ELF-1 (cell line): ENCODE measurements at regions not wholly inside any gene's neighbourhood (a gene's known extent, or its start where the extent isn't known, plus 50 kb on each side); places are given as distances from the start of the nearest gene placed in this dataset.

Experiments used
- DNase-seq: peaks from one replicate; pipeline ENCODE4 v3.0.0-alpha.2; 2016; ENCODE audit warnings: low read depth, low spot score

DNA sequence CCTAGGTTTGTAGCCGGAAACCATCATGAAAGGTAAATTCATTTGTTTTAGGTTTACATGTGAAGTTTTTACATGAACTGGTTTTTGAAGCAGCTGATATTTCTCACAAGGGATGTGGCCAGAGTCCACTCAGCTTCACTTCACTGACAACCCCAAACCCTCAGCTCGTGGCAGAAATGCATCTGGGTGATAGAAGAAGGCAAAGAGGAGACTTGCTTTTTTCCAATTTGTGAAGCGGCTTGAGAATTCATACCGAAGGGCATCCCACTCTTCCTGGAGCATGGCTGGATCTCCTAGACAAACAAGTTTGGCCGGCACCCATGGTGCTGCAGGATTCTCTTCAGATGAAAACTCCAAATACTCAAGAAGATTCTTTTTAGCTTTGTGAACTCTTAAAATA, 392.8 kb upstream of the CNR1 start:
- no peak for DNase-seq

DNA sequence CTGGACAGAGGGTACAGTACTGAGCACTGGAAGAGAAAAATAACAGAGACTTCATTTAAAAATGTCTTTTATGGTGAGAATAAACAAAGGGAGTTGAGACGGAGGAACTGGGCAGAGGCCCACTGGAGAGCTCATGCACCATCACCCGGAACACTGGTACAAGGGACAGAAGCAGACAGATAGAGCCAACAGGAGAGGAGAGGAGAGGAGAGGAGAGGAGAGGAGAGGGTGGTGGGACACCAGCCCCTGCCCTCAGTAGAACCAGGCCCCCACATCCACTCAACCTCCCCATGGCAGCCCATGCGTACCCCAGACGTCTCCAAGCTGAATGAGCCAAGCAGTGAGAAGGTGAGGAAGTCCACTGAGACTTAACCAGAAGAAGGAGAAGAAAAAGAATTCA, 390.5 kb upstream of the CNR1 start:
- DNase-seq, result no peak

DNA sequence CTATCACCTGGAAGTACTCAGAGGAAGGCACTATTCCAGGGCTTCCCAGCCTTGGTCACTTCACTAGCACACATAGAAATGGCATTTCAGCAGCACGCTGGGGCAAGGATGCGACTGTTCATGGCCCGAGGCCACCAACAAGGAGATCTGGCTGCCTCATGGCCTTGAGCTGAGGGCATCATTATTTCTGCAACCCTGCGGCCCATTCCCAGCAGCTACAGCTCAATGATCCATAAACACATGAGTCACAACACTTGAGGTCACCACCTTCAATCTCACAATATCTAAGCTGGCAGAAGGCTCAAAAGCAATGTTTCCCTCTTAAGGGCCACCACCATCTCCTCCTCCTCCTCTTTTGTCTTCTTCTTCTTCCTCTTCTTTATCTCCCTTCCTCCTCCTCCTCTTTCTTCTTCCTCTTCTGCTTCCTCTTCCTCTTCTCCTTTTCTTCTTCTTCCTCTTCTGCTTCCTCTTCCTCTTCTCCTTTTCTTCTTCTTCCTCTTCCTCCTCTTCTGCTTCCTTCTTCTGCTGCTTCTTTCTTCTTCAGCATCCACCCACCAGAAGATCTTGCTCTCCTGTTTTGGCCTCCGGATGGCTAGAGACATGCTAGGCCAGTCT, 382.9 kb upstream of the CNR1 start:
- DNase-seq, result no peak

DNA sequence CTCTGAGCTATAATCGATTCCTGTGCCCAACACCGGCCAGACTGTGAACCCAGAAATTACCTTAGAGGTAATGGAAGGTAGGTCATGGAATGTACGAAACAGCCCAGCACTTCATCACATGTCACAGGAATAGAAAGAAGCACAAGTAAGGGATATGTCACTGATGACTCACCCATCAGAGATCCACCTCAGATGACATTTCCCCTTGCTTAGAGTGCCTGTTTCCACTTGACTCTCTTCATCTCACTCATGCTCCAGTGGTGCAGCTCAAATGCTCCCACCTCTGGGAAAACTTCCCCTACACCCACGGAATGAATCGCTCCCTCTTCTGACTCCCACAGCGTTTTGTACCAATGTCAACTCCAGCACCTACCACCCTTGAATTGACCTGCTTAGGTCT, 381.6 kb upstream of the CNR1 start:
- no peak for DNase-seq

DNA sequence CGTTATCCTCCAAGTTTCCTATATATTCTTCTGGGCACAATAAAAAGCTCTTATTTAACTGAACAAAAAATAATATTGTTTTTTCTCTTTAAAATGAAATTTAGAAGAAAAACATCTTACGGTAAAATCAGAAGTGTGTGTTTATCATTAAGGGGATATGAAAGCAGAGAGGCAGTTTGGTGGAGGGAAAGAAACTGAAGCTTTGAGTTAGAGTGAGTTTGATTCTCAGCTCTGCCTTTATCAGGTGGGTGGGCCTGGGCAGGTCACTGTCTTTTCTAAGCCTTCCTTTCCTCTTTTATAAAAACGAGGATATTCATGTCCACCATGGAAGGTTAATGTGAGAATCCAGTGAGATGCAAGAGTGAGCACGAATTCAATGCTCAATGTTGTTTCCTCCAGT, 379.8 kb upstream of the CNR1 start:
- DNase-seq, result no peak

DNA sequence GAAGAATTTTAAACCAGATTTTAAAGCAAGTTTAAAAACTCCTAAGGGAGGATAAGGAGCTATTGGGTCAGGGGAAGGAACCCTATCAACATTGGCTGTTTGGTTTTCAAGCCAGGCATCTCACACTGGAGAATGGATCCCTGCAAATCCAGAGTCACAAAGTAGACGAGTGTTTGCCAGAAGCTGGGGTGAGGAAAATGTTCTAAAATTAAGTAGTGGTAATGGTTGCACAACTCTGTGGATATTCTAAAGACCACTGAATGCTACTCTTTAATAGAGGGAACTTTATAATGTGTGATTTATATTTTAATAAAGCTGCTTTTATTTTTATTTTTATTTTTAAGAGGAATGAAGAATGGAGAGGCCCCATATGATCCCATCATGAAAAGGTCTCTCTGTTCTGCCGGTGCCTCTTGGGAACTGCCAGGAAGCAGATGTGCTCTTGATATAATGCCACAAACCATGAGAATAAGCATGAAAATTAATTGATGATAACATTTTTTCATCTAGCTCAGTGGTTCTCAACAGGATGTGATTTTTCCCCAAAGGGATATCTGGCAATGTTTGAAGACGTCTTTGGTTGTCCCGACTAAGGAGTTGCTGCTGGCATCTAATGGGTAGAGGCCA, 379.0 kb upstream of the CNR1 start:
- DNase-seq, result no peak

DNA sequence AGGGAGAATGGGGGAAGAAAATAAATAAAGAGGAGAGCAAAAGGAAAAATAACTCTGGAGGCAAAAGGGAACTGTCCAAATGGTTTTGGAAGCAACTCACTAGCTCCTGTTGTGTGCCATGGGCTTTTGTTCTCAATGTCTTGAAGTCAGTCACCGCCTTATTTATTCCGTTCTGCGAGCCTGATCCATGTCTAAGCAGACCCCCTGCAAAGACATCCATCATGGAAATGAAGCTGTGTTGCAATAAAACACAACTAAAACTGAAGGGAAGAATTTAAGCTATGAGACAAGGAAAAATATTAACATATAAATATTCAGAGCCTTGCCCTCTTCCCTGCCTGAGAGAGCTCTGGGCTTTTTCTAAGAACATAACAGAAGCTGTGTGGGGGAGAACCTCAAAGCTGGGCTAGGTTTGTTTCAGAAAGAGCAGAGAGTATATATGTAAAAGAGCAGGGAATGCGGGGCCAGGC, 373.2 kb upstream of the CNR1 start:
- no peak for DNase-seq

DNA sequence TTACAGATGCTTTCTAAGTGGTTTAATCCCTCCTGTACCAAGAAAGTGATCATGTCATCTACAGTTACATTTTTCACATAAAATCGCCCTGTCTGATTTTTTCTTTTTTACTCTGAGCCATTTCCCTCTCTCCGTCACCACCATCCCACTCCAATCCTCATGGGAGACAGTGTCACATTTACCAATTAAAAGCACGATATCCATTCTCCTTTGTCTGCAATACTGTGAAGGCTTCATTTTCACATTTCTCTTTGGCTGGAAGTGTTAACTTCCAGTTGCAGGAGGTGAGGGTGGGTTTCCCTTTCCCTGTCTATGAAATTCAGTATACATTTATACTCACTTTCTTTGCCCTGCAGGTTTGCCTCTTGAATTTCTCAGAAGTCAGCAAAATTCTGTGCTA, 372.7 kb upstream of the CNR1 start:
- DNase-seq, result no peak

DNA sequence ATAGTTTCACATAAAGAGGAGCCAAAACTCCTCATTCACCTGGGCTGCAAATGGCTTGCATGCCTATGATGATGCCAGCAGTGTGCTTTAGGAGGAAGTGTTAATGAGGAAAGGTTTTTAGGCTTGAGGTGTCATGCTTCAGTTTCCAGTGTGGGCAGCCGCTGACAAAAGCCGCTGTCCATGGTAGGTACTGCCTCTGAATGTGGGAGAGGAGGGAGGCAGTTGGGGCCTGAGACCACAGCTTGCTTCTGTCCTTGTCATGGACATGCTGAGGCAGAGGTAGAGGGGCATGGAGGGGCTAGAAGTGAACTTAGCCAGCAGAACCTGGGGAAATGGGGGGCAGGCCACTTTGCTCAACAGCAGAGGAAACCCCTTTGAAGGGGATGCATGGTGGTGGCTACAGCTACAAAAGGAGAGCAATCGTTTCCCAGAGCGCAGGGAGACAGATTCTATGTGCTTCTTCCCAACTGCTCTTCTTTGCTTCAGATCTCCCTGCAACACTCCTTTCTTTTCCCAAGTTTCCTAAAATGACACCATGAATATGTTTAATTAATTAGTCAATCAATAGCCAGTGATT, 372.1 kb upstream of the CNR1 start:
- DNase-seq, result peak; percentile 65

DNA sequence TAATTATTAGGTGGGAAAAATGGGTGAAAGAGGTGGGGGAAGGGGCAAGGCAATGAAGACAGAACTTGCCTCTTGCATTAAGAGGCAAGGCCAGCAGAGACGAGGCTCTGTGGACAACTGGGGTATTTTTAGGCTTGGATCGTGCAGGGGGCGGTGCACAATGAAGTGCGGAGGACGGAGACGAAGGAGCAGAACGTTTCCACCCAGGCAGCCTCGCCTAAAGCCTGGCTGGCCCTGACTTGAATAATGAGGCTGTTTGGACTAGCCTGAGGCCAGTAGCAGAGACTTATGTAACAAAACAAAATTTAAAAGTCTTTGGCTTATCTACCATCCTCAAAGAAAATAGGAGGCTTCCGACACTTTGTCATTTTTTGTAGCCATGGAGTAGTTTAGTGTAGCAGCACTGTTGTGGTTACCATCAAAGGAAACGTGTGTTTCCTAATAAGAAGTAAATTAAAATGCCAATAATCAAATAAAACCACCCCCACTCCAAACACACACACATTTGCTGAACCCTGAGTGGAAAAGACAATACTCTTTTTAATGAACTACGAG, 370.0 kb upstream of the CNR1 start:
- peak; percentile 15 for DNase-seq

DNA sequence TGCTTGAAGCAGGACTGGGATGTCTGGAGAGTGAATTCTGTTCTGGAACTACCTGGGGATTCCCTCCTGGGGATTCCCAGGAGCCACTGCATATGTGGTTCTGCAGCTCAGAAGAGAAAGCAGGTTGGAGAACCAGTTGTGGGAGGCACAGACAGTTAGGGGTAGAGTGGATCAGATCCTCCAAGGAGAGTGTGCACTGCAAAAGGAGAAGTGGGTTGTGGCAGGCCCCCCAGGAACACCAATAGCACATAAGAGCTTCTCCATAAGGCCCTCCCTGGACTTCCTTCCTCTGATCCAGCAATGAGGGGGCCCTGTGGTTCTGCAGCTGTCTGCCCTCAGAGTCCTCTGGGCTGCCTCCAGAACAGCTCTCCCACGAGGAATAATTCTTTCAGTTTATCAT, 369.2 kb upstream of the CNR1 start:
- no peak for DNase-seq

DNA sequence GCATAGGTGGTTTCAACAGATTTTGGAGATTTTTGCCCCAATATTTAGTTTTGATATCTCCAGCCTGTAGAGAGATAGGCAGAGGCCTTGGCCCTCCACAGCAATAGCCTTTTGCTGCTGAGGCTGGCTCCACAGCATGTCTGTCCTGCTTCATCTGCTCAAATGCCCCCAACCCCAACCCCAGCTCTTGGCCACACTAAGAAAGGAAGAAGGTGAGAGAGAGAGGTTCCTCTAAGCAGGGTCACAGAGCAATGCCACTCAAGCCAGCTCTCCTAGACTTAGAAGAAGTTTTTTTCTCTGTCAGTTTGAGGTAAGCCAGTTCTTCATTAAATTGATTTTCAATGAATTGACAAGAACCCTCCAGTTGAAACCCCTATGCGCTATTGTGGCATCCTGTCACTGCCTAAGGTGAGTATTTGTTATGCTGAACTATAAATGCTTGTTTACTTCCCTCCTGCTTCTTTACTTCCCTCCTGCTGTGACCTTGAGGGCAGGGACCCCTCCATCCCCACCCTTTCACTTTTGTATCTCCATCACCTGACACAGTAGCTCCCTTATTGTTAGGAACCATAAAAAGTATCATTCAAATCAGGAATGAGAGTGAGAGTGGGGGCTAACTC, 366.2 kb upstream of the CNR1 start:
- DNase-seq, result no peak

DNA sequence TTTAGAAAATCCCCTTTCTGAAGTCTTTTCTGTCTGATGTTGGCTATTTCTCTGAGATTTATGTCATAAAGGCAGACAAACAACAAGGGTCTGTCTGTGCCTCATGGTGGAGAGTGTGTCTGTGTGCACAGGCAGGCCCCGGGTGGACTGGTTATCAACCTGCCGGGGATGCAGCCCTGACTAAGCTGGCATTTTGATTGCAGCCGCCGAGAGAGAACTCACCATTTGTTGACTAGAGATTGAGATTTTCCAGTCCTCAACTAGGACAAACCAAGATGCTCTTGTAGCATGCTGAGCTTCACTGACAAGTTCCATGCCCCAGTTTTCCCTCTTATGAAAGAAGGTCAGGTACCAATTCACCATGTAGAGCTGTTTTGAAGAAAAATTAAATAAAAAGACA, 363.6 kb upstream of the CNR1 start:
- no peak for DNase-seq

DNA sequence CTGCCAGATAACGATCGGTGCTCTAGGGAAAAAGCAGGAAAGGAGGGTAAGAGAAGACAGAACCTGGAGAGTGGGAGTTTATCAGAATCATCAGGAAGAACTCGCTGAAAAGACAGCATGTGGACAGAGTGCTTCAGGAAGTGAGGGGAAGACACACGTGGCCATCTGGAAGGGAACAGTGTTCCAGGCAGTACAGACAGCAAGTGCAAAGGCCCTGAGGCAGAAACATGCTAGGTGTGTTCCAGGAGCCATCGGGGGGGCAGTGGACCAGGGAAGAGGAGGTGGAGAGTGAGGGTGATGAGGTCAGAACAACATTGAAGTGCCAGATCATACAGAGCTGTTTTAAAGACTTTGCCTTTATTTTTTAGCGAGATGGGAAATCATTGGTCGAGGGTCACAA, 354.3 kb upstream of the CNR1 start:
- DNase-seq, result peak; percentile 18

DNA sequence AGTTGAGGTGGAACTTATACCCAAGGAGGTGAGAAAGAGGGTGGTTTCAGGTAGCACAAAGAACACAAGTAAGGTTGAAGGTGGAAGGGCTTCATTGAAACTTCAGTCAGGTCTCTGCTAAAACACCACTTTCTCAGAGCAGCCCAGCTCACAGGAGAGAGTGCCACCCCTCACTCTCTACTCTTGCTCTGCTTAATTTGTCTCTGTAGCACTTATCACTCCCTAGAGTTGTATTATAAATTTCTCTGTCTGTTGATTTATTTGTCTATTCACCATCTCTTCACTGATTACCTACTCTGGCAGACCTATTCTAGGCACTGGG, 353.8 kb upstream of the CNR1 start:
- DNase-seq, result no peak

DNA sequence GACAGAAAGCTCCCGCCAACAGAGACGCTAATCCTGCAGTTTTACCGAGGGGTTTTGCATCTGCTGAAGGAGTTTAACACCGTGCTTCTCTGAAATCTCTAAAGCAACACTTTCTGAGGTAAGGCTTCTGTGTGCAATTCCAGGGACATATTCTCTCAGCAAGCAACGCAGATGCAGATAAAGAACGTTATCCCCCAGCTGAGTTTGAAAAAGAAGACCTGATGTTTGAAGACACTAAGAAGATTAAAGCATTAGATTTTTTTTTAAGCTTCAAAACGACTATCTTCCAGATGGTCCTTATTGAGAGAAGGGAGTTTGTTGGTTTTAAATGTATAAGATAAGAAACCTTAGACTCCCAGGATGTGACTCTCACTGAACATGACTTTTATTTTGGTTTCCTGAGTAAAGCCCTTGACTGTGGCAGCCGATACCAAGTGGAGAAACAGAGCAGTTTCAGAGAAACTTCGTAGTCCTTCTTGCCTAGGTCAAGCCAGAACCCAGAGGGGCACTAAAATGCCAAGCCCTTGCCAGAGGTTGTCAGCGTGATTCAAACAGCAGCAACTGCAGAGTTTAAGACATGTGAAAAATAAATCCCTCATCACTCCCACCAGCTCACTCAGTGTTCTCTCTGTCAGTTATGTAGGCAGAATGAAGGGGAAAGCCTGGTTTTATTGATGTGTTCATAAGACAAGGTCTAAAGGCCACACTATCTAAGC, 353.3 kb upstream of the CNR1 start:
- DNase-seq, result no peak

DNA sequence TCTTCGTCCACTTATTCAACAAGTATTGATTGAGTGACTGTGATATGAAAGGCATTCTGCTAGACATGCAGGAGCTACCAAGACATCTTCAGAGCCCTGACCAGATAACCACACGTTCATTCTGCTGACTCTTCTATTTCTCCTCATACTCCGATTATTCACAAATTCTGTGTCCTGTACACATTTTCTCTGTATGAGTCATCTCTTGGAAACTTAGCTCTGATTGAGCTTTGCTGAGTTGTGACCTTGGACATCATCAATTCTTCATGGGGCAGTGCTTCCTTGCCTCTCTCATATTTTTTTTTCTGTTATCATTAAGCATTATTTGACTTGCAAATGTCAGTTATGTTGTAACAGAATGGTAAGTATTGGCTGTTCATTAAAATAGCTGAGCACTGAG, 351.6 kb upstream of the CNR1 start:
- DNase-seq, result no peak

DNA sequence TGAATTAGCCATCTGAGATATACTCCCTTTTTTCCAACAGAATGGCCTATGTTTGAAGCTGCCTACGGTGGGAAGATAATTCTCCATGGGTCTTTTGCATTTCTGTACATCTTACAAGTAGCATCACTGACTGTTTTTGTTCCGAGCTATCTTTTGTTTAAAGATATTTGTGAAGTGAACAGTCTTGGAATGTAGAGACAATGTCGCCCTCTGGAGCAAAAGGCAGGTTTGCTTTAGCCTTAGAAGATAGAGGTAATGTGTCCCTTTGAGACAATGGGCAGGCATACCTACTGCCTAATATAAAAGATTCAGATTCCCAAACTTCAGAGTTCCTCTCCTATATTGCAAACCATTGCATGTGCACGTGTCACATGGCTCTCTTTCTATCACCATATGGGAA, 347.8 kb upstream of the CNR1 start:
- DNase-seq, result no peak

DNA sequence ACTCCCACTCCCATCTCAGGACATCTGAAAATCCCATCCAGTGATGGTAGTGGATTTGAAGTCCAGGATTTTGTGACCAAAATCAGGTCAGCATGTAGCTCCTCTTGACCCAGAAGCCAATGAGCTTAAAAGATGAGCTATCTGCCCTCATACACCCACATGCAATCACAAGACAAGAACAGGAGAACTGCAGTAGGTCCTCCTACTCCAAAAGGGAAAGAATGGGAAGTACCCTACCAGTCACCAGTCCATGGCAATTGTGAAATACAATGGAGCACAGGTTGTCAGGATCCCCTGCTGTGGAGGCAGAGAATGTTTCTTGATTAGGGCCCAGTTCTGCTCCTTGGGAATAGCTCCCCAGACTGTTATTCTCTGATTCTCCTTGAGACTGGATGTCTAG, 347.3 kb upstream of the CNR1 start:
- no peak for DNase-seq

DNA sequence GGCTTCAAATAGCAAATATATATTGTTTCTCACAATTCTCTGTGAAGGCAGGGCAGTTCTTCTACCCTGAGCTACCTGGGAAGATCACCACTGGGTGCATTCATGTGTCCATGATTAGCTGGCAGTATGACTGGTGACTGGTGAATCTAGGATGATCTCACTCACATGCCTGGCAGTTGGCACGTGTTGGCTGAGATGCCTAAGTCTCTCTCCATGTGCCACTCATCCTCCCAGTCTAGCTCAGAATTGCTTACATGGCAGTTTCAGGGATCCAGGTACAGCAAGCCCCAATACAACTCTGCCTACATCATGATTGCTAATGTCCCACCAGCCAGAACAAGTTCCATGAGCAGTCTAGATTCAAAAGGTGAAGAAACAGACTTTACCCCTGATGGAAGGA, 346.8 kb upstream of the CNR1 start:
- DNase-seq, result no peak

DNA sequence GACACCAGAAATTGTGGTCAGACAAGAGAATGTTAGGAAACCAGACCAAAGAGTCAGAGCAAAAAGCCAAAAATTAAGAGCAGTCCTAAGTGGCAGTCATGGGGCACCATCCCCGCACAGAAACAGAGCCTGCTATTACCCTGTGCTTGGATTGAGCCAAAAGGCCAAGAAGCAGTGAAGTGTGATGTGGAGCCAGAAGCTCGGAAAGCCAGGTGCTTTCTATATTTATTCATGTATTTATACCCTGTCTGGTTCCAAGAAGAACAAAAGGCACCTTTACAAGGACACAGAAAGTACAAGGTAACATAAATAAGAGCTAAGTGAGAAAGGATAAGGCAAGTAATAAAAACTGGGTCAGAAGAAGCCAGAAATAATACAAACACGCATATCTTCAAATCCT, 336.2 kb upstream of the CNR1 start:
- DNase-seq, result no peak
